COLO668 (cell line): ENCODE measurements at regions not wholly inside any gene's neighbourhood (a gene's known extent, or its start where the extent isn't known, plus 50 kb on each side); places are given as distances from the start of the nearest gene placed in this dataset.
"Not testable (repeated sequence)": the region's sequence is repeated elsewhere in the genome, so short reads cannot be mapped to it uniquely, and the experiment has no call there.

Experiments used
- DNase-seq: peaks from one replicate; lab custom pipeline; 2025; ENCODE audit not compliant: unreplicated experiment; lab: John Stamatoyannopoulos, UW

DNA sequence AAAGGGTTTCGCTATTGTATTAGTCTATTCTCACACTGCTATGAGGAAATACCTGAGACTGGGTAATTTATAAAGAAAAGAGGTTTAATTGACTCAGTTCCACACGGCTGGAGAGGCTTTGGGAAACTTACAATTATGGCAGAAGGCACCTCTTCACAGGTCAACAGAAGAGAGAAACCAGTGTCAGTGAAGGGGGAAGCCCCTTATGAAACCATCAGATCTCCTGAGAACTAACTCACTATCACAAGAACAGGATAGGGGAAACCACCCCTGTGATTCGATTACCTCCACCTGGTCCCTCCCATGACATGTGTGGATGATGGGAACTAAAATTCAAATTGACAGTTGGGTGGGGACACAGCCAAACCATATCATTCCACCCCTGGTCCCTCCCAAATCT, 589.5 kb downstream of the CENPC start:
- no peak for DNase-seq

DNA sequence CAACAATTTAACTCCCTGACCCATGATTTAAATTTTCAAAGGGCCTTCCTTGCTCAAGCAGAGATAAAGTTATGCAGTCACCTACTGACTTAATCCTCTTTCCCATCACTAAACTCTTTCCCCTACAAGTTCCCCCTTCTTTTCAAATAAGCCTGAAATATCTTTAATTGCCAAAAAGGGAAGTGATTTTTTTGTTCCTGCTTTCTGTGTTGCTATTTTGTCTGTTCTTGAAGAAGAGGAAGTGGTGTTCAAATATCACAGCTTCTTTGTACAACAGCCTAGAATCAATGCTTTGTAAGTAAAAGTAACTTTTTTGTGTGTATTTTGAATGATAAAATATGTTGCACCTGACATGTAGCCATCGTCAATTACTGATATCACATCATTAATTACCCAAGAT, 595.9 kb downstream of the CENPC start:
- DNase-seq, result no peak

GRCh38 chr4:66946761-66947160, 598.5 kb downstream of the CENPC start:
- no peak for DNase-seq

DNA sequence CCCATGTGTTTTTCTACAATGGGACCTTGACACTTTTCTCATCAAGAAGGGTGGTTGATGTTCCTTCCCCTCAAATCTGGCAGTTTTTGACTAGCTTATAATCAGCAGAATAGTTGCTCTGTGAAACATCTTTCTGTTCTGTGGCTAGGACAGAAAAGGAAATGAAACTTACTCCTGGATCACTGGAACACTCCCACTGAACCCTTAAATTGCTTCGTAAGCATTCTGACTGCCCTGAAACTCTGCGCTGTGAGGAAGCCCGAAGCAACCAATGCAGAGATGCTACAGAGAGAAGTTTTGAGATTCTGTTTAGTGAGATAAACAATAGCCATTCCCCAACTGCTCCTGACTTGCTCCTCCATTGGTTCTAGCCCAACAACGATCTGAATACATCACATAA, 602.2 kb downstream of the CENPC start:
- no peak for DNase-seq

DNA sequence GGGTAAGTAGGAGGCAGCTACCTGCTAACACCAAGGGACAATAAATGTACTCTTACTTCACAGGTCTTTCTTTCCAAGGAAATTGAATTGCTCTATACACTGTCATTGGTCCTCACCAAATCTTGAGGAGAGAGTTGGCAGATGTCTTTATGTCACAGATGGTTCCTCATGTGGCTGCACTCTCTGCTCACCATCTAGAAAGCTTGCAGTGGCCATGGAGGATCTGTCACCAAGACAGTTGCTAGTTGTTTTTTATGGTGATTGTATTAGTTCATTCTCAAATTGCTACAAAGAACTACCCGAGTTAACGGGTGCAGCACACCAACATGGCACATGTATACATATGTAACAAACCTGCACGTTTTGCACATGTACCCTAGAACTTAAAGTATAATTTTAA, 613.3 kb downstream of the CENPC start:
- not testable (repeated sequence) for DNase-seq

DNA sequence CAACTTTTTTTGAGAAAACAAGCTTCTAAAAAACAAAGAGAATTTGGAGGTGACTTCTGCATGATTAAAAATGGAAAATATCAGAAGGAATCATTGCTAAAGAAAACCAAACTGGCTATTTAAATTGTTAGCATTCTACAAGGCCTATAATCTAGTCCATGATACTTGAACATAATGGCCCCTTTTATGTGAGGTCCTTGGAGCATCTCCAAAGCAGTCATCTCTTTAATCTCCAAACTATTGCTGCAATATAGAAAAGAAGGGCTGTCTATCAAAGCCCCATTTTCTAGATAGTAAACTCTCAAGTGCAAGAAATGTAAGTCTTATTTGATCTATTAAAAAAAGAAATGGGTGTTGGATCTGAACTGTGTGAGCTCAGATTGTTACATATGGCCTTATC, 615.1 kb downstream of the CENPC start:
- DNase-seq, result no peak

- no peak for DNase-seq
These were observed 615.6 kb downstream of the CENPC start for GRCh38 chr4:66929748-66930147.

DNA sequence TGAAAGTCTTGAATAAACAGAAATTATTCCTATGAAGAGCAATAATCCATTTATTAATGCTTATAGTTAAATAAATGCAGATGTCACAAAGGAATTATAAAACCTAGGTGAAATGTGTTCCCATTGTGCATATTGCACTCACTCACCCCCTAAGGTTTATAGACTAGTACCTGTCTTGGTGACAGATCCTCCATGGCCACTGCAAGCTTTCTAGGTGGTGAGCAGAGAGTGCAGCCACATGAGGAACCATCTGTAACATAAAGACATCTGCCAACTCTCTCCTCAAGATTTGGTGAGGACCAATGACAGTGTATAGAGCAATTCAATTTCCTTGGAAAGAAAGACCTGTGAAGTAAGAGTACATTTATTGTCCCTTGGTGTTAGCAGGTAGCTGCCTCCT, 616.4 kb downstream of the CENPC start:
- DNase-seq, result not testable (repeated sequence)

DNA sequence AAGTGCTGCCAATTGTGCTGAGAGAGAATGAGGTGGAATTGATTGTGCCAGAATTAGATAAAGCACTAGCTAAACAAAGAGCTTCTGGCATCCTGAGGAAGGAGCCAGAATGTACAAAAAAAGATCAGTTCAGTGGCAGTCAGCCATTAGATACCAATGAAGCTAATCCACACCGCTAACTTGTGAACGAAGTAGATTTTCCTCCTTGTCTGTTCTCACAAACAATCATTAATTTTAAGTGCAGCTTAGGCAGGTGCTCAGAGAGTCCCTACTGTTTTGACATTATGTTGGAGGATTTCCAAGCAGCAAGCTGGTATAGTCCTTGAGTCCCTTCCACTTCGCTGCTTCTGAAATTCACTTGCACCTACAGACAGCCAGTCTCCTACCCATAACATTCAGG, 617.4 kb downstream of the CENPC start:
- DNase-seq, result peak; percentile 5

DNA sequence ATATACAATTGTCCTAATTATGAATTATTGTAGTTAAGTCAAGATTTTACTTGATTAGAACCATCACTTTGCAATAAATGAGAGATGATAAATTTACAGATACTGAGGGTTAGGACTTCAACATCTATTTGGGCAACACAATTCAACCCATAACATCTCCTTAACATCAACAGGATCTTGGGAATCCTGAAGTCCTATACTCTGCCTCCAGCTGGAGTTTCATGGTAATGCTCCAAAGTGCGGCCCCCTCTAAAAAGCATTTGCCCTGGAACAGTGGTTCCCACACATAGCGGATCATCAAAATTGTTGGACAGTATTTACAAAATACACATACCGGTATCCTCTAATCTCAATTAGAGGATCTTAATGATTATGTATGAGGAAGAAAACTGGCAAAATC, 618.6 kb downstream of the CENPC start:
- no peak for DNase-seq

GRCh38 chr4:66923081-66923865, 622.0 kb downstream of the CENPC start:
- no peak for DNase-seq

GRCh38 chr4:66921433-66921832, 623.9 kb downstream of the CENPC start:
- no peak for DNase-seq

DNA sequence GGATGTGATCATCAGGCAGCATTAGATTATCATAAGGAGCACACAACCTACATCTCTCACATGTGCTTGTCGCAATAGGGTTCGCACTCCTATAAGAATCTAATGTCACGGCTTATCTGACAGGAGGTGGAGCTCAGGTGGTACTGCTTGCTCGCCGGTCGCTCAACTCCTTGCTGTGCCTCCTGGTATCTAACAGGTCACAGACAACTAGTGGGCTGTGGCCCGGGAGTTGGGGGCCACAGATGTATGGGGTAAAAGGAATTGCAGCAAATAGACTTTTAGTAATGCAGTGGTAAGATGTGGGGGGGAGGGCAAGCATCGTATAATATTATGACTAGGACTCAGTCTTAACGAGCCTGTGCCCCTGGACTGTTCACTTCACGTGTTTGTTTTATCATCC, 624.8 kb downstream of the CENPC start:
- DNase-seq, result no peak

- DNase-seq, result no peak
These were observed 633.4 kb downstream of the CENPC start for GRCh38 chr4:66911880-66912279.

DNA sequence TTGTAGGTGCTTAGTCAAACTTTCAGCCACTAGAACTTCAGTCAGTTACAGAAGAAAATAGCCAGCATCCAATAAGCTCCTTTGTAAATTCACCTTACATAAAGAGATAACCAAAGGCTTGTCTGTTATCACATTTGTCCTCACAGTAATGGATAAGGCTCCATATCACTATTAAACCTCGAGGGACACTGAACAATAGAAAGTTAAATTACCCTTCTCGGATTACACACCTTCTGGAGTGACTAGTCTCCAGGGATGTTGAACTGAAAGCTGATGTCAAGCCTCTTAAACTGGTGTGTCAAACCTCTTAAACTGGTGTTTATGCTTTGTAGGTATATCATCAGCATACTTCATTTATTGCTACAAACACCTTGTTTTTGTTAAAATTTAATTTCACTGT, 639.0 kb downstream of the CENPC start:
- DNase-seq, result peak; percentile 23

DNA sequence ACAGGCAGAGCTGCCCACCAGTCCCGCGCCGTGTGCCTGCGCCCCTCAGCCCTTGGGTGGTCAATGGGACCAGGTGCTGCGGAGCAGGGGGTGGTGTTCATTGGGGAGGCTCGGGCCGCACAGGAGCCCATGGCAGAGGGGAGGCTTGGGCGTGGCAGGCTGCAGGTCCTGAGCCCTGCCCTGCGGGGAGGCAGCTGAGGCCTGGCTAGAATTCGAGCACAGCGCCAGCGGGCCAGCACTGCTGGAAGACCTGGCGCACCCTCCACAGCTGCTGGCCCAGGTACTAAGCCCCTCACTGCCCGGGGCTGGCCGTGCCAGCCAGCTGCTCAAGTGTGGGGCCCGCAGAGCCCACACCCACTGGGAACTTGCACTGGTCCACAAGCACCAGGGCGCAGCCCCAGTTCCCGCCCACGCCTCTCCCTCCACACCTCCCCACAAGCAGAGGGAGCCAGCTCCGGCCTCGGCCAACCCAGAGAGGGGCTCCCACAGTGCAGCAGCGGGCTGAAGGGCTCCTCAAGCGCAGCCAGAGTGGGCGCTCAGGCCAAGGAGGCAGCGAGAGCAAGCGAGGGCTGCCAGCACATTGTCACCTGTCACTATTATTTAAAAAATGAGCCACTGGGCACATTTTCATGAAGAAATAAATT, 645.8 kb downstream of the CENPC start:
- DNase-seq, result no peak

DNA sequence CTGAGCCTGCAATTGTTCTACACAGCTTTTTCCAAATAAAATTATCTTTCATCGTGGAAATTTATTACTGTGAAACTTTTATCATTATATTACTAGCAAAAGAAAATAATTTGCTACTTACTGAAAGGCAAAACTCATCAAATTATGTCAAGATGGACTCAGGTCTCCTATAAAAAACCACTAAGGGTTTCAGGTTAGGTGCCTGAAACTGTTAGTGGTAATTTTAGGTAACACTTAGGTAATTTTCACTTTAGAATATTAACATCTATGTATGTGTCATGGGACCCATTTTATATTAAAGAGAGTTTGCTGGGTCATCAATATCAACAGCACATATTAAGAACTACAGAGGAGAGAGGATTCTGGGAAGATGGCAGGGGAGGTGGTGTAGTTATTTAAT, 651.5 kb downstream of the CENPC start:
- DNase-seq, result no peak

GRCh38 chr4:66887061-66887460, 658.2 kb downstream of the CENPC start:
- DNase-seq, result no peak

DNA sequence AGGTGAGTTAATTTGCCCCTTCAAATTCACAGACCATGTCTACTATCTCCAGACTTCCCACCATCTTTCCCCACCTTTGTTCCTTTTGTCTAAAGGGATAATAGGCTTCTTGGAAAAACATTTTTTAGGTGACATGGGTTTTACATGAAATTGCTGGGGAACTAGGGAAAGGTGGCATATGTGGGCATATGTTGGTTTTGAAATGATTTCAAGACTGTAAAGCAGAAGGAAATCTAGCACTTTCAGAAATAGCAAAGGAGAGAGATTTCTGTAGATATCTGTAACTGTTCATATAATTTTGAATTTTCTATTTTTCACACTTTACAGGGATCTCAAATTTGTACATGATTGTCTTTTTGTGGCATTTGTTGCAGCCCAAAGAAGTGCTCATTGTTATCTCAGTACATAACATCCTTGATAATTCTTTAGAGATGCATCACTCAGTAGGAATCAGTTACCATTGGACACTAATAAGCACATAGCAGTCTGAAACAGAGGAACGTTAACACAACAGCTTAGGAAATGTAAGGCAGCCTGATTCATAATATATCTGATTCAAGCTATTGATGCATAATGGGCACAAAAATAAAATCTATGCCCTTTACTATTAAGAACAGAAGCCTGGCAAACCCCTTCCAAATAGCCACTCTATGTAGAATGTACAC, 659.7 kb downstream of the CENPC start:
- no peak for DNase-seq

- DNase-seq, result no peak
These were observed 668.4 kb downstream of the CENPC start for GRCh38 chr4:66876946-66877345.

DNA sequence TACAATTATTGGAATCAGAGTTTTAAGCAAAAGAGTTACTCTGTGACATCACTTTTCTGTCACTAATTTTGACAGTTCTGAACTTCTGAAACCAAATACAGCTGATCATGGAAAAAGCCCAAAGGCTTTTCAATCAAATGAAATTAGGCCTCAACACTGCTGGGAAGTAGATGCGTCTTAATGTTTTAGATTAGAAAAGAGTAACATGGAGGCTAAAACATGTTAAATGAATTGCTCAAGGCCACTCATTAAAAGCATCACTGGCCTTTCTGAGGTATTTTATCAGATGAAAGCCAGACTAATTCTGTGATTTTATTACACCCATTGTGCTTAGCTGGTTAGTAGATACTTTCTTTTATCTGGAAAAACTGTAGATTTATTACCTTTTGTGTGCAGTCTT, 672.6 kb downstream of the CENPC start:
- DNase-seq, result no peak

GRCh38 chr4:66863481-66863880, 681.8 kb downstream of the CENPC start:
- no peak for DNase-seq
